ENCODE measurements at regions not wholly inside any gene's neighbourhood (a gene's known extent, or its start where the extent isn't known, plus 50 kb on each side); places are given as distances from the start of the nearest gene placed in this dataset.

GRCh38 chr2:225779829-225780228 lies 380.3 kb downstream of the NYAP2 start:
- TF ChIP-seq KDM5A (IDR thresholded peaks at IDR 0.05; ENCODE audit: borderline replicate concordance, low read length) (no peak), CAMTA2 (CRISPR knock-in tag; IDR thresholded peaks at IDR 0.05; ENCODE audit: borderline replicate concordance) (no peak), BRD4 (CRISPR knock-in tag; IDR thresholded peaks at IDR 0.05) (no peak)
